Activated CD8-positive, alpha-beta memory T cell treated with anti-CD3 and anti-CD28 coated beads for 36 hours (primary cell): ENCODE measurements at regions not wholly inside any gene's neighbourhood (a gene's known extent, or its start where the extent isn't known, plus 50 kb on each side); places are given as distances from the start of the nearest gene placed in this dataset.
"Not testable (repeated sequence)": the region's sequence is repeated elsewhere in the genome, so short reads cannot be mapped to it uniquely, and the experiment has no call there.

Source experiments
- CTCF ChIA-PET: fragments of 350-600 bp; sonication (Branson Sonifier 250); formaldehyde crosslinking; loops from one replicate; lab custom pipeline; 2021; ENCODE audit warnings: antibody characterized with exemption; lab: Charles Lee
- POLR2A ChIA-PET: fragments of 350-600 bp; sonication (Branson Sonifier 250); formaldehyde crosslinking; loops from one replicate; lab custom pipeline; 2021; ENCODE audit warnings: antibody characterized with exemption; lab: Charles Lee

DNA sequence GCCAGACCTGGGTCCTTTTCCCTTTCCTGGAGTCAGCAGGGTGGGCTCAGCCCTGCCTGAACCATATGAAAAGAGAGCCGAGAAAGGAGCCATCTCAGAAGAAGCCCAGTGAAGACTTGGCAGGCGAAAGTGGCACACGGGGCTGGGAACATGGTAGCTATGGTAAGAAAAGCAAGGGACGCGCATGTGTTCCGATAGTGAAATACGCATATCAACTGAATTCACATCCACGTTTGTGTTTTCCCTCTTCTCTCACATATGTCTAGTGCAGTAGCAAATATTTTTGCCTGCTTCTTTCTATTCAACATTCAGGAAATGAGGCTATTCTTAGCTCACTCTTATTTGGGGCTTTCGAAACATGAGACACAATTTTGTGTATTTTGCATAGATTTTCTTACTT lies 54.1 kb upstream of the PEG3 start:
- CTCF ChIA-PET, result no interaction called here
- POLR2A ChIA-PET, result no interaction called here

GRCh38 chr19:56896095-56896494 lies 55.6 kb upstream of the PEG3 start:
- CTCF ChIA-PET, result no interaction called here
- POLR2A ChIA-PET, result no interaction called here

DNA sequence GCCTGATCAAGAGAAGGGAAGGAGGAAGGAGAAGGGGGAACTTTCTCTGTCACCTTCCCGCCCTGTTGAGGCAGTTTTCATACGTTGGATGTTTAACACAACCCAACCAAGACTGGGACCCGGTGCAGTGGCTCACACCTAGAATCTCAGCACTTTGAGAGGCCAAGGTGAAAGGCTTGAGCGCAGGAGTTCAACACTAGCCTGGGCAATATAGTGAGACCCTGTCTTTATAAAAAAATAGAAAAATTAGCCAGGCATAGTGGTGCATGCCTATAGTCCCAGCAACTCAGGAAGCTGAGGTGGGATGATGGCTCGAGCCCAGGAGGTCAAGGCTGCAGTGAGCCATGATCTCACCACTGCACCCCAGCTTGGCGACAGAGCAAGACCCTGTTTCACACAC lies 59.4 kb upstream of the PEG3 start:
- POLR2A ChIA-PET, result no interaction called here
- CTCF ChIA-PET, result no interaction called here

GRCh38 chr19:56900573-56901097 lies 60.1 kb upstream of the PEG3 start:
- ChIA-PET CTCF (no interaction called here), POLR2A (no interaction called here)

DNA sequence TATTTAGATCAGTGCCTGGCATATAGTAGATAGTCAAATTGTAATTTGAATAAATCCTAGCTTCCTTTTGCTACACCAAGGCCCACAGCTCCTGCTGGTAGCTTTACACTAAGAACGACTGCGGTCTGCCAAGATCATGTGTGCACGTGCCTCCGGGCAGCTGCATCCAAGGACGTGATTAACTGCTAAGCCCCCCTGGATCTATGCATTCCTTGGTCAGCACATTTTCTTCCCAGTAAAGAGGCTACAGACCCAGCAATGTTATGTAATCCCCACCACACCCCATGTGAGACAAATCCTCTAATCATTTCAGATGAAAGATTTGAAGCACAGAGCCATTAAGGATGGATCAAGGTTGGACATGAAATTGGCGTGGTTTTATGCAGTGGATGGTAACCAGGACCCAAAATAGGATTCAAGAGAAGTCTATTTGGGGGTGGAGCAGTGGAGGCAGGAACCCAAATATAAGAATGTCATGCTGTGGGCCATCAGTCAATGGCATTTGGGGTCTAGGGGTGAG lies 65.2 kb upstream of the PEG3 start:
- ChIA-PET POLR2A (no interaction called here), CTCF (no interaction called here)

DNA sequence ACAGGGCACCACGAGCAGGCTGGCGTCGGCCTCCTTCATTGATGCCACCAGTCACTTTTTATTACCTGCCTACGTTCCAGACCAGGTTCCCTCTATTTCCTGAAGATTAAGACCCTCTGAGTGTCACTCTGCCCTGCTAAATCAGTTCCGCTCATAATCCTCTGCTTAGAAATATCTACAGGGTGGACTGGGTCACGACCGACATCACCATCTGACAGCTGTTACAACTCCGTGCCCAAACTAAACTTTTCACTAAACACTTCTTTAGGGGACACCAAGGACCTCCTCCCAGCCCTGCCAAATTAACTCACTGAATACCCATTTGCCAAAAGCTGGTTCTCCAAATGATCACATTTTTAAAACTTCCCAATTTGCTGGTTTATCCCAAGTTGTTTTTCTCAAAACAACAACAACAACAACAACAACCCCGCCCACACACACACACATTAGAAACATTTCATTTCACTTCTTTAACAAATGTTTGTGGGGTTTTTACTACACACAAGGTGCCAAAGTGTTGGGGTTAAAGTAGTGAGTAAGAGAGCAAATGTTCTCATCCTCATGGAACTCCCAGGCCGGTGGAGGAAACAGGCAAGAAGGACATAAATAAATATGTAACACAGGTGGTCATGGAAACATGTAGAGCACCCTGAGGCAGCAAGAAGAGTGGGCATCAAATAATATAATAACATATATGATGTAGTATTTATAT lies 72.0 kb upstream of the PEG3 start:
- POLR2A ChIA-PET, result no interaction called here
- CTCF ChIA-PET, result no interaction called here

- POLR2A ChIA-PET, CTCF ChIA-PET: not testable (repeated sequence)
These were observed 72.6 kb upstream of the PEG3 start for GRCh38 chr19:56913113-56913455.

DNA sequence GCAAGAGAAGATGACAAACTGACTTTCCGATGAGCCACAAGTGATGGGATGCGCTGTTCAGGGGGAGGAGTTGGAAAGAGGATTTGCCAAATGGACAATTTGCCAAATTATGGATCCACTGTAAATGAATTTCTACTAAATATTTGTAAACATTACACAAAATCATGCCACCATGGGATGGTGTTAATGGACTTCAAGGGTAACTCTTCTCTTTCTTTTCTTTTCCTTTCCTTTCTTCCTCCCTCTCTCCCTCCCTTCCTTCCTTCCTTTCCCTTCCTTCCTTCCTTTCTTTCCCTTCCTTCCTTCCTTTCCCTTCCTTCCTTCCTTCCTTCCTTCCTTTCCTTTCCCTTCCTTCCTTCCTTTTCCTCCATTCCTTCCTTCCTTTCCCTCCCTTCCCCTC lies 76.0 kb upstream of the PEG3 start:
- ChIA-PET POLR2A (no interaction called here), CTCF (no interaction called here)

GRCh38 chr19:56917529-56917928 lies 77.0 kb upstream of the PEG3 start:
- CTCF ChIA-PET, result no interaction called here
- POLR2A ChIA-PET, result no interaction called here

- CTCF ChIA-PET, result no interaction called here
- POLR2A ChIA-PET, result no interaction called here
These were observed 77.5 kb upstream of the PEG3 start for GRCh38 chr19:56917998-56918397.

DNA sequence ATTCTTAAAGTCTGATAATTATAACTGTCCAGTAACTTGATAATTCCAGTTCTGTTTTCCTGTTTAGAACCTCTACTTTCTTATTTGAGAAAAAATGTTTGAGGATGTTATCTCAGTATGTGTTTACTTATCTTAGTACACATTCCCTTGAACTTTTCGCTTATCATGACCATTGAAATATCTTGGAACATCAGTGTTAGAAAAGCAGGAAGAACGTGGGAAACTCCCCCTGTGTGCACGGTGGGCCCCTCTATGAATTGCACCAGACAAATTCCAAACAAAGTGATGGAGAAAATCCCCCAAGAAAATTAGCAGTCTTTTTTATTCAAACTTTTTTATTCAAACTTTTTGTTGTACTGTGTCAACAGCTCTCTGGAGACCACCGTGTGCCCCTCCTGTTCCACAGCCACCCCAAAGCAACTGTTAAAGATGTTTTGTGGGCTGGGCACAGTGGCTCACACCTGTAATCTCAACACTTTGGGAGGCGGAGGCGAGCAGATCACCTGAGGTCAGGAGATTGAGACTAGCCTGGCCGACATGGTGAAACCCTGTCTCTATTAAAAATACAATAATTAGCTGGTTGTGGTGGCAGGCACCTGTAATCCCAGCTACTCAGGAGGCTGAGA lies 78.3 kb upstream of the PEG3 start:
- ChIA-PET CTCF (no interaction called here), POLR2A (no interaction called here)

DNA sequence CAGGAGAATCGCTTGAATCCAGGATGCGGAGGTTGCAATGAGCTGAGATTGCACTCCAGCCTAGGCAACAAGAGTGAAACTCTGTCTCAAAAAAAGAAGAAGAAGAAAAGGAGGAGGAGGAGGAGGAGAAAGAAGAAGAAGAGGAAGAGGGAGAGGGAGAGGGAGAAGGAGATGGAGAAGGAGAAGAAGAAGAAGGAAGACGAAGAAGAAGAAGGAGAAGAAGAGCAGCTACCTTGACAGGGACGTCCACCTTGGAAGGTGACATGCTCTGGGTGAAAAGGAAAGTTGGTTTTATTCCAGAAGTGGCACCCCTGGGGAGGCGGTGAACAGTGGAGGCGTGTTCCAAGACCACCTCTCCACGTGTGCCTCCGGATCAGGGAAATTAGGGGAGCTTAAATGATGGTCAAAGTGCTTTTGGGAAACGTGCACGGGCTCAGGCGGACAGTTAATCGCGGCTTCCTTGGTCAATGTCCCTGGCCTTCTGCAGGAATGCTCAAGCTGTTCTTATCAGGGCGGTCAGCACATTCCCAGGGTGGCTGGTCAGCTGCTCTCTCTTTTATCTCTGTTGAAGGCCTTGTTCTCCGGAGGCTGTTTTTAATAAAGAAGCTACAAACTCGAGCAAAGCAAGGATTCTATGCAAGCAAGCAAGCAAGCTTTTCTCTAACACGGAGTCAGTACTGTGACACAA lies 78.9 kb upstream of the PEG3 start:
- CTCF ChIA-PET, result no interaction called here
- POLR2A ChIA-PET, result no interaction called here

- CTCF ChIA-PET, POLR2A ChIA-PET: not testable (repeated sequence)
These were observed 85.6 kb upstream of the PEG3 start for GRCh38 chr19:56926094-56926493.

DNA sequence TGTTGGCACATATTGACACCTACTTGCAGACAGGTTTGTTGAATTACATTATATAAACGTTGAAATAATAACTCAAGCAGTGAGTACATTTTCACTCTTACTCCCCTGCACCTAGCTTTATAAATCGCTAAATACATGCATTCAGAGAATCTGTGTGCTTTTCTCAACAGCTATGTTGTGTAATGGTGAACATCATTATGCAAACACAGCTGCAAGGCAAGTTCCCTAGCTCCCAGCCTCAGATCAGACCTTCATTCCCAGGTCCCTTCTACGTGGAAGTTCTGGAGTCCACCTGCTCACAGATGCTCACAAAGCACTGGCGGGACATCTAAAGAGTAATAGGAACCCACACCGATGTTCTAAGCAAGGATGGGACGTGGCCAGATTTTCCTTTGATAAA lies 86.8 kb upstream of the PEG3 start:
- ChIA-PET POLR2A (no interaction called here), CTCF (no interaction called here)

GRCh38 chr19:56927791-56928207 lies 87.3 kb upstream of the PEG3 start:
- POLR2A ChIA-PET, result no interaction called here

DNA sequence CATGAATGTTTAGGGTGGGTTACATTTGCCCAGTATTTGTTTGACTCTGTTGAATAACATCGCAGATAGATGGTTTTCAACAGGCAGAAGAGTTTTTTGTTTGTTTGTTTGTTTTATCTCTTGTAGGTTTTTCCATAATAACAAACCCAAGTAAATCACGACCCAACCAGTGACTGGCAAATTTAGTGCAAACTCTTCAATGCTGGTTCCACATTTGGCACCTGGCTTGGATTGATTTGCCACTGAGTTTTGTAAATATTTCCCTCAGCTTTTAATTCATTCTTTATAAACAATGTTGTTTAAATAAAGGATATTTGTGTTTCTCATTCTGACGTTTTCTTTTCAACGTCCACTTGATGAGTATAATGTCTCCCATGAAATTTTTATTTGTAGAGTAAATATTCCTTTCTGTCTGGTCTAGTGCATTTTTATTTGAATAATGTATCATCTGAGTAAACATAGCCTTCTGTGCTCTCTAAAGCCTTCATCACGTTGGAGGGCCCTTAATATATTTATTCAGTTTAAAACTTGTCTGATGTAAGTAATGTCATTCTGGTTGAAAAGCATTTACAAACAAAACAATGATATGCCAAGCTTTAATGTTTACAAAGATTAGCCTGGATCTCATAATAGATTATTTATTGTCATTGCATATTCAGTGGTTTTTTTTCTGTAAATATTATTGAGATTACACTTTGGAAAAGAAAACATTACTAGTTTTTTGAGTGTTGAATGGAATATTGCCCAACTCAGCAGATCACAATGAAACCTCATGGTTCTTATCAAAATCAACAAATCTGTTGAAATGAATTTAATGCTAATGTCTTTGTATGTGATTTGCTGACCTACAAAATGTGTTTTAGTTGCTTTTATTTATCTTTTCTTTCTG lies 90.4 kb upstream of the PEG3 start:
- CTCF ChIA-PET, result no interaction called here
- POLR2A ChIA-PET, result no interaction called here

More at GRCh38 chr19:56927791-56928207, 87.3 kb upstream of the PEG3 start:
- CTCF ChIA-PET, result no interaction called here

GRCh38 chr19:56933014-56933705 lies 92.6 kb upstream of the PEG3 start:
- POLR2A ChIA-PET, result no interaction called here
- CTCF ChIA-PET, result no interaction called here

DNA sequence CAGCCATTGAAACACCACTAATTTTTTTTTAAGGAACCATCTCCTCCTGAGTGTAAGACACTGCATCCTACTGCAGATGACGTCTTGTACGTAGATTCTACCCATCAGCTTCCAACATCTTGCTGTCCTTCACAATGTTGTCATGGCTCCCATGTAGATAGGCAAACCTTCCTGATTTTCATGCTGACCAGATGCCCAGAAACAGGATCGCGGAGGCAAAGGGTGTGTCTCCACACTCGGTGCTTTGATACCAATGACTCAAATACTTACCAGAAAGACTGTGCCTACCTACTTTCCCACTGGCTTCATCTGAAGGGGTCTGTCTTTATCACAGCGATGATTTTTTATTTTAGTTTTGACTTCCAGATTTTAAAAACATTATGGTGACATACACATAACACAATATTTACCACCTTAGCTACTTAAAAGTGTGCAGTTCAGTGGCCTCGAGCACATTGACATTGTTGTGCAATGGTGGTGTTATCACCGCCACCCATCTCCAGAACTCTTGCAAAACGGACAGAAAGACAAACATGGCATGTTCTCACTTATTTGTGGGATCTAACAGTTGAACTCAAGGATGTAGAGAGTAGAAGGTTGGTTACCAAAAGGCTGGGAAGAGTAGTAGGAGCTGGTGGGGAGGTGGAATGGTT lies 94.0 kb upstream of the PEG3 start:
- ChIA-PET POLR2A (no interaction called here), CTCF (no interaction called here)

- CTCF ChIA-PET, result interaction anchor here (0.6 kb wide), 1 partner anchor 216 kb away, joined by 3 read pairs; no protein-coding TSS in a partner anchor
- POLR2A ChIA-PET, result no interaction called here
These were observed 99.4 kb upstream of the PEG3 start for GRCh38 chr19:56939951-56940350.
